ENCODE measurements at regions not wholly inside any gene's neighbourhood (a gene's known extent, or its start where the extent isn't known, plus 50 kb on each side); places are given as distances from the start of the nearest gene placed in this dataset.

GRCh38 chr11:119789766-119790407 is 60.9 kb upstream of the NECTIN1 start:
- H3K4me1 Mint-ChIP-seq = no peaks in the 10 kb centered on the region
- H3K9me3 Mint-ChIP-seq = no peaks in the 10 kb centered on the region
- H3K27me3 Mint-ChIP-seq = peaks cover 48% of the 10 kb centered on the region
- no peak overlapping the region for H3K27ac Mint-ChIP-seq
- H3K4me3 Mint-ChIP-seq = no peak overlapping the region
- no peaks in the 10 kb centered on the region for H3K36me3 Mint-ChIP-seq
- ATAC-seq = no peak

GRCh38 chr11:119788911-119789560 is 60.0 kb upstream of the NECTIN1 start:
- Mint-ChIP-seq H3K36me3 (no peaks in the 10 kb centered on the region), H3K4me1 (no peaks in the 10 kb centered on the region), H3K4me3 (no peak overlapping the region), H3K9me3 (no peaks in the 10 kb centered on the region), H3K27ac (no peak overlapping the region), H3K27me3 (peaks cover 41% of the 10 kb centered on the region)
- no peak for ATAC-seq

- Mint-ChIP-seq H3K9me3 (no peaks in the 10 kb centered on the region), H3K27ac (no peak overlapping the region), H3K4me1 (no peaks in the 10 kb centered on the region), H3K36me3 (no peaks in the 10 kb centered on the region), H3K27me3 (peaks cover 40% of the 10 kb centered on the region), H3K4me3 (no peak overlapping the region)
- no peak for ATAC-seq
Observed at GRCh38 chr11:119788096-119788883, 59.3 kb upstream of the NECTIN1 start.

GRCh38 chr11:119787074-119787461 is 58.1 kb upstream of the NECTIN1 start:
- Mint-ChIP-seq H3K4me3 (no peak overlapping the region), H3K27me3 (peaks cover 43% of the 10 kb centered on the region), H3K9me3 (no peaks in the 10 kb centered on the region), H3K4me1 (no peaks in the 10 kb centered on the region), H3K36me3 (no peaks in the 10 kb centered on the region), H3K27ac (no peak overlapping the region)
- ATAC-seq = no peak

GRCh38 chr11:119786431-119787073 is 57.6 kb upstream of the NECTIN1 start:
- H3K27me3 Mint-ChIP-seq = peaks cover 48% of the 10 kb centered on the region

GRCh38 chr11:119785131-119785530 is 56.1 kb upstream of the NECTIN1 start:
- Mint-ChIP-seq H3K27ac (no peak overlapping the region), H3K36me3 (no peaks in the 10 kb centered on the region), H3K4me3 (no peak overlapping the region), H3K9me3 (no peaks in the 10 kb centered on the region), H3K4me1 (no peaks in the 10 kb centered on the region), H3K27me3 (peaks cover 60% of the 10 kb centered on the region)
- ATAC-seq = no peak

More at GRCh38 chr11:119786431-119787073, 57.6 kb upstream of the NECTIN1 start:
- Mint-ChIP-seq H3K4me3 (no peak overlapping the region), H3K27ac (no peak overlapping the region), H3K36me3 (no peaks in the 10 kb centered on the region), H3K4me1 (no peaks in the 10 kb centered on the region), H3K9me3 (no peaks in the 10 kb centered on the region)
- no peak for ATAC-seq

- H3K9me3 Mint-ChIP-seq = no peaks in the 10 kb centered on the region
- no peak overlapping the region for H3K27ac Mint-ChIP-seq
- no peak for ATAC-seq
- no peaks in the 10 kb centered on the region for H3K36me3 Mint-ChIP-seq
- no peak overlapping the region for H3K4me3 Mint-ChIP-seq
- no peaks in the 10 kb centered on the region for H3K4me1 Mint-ChIP-seq
- peaks cover 61% of the 10 kb centered on the region for H3K27me3 Mint-ChIP-seq
Observed at GRCh38 chr11:119784421-119784820, 55.4 kb upstream of the NECTIN1 start.

GRCh38 chr11:119783466-119784400 is 54.7 kb upstream of the NECTIN1 start:
- Mint-ChIP-seq H3K9me3 (no peaks in the 10 kb centered on the region), H3K4me3 (no peak overlapping the region), H3K4me1 (no peaks in the 10 kb centered on the region), H3K36me3 (no peaks in the 10 kb centered on the region), H3K27me3 (peaks cover 55% of the 10 kb centered on the region), H3K27ac (no peak overlapping the region)
- no peak for ATAC-seq

- Mint-ChIP-seq H3K36me3 (no peaks in the 10 kb centered on the region), H3K27me3 (peaks cover 44% of the 10 kb centered on the region), H3K27ac (no peak overlapping the region), H3K4me3 (no peak overlapping the region), H3K4me1 (no peaks in the 10 kb centered on the region), H3K9me3 (no peaks in the 10 kb centered on the region)
- ATAC-seq = no peak
Observed at GRCh38 chr11:119782739-119783072, 53.7 kb upstream of the NECTIN1 start.

GRCh38 chr11:119782006-119782738 is 53.2 kb upstream of the NECTIN1 start:
- Mint-ChIP-seq H3K4me3 (no peak overlapping the region), H3K9me3 (no peaks in the 10 kb centered on the region), H3K4me1 (no peaks in the 10 kb centered on the region), H3K27ac (no peak overlapping the region), H3K27me3 (peaks cover 43% of the 10 kb centered on the region), H3K36me3 (no peaks in the 10 kb centered on the region)
- no peak for ATAC-seq

GRCh38 chr11:119780222-119780953 is 51.4 kb upstream of the NECTIN1 start:
- no peak overlapping the region for H3K27ac Mint-ChIP-seq

GRCh38 chr11:119779195-119780071 is 50.4 kb upstream of the NECTIN1 start:
- Mint-ChIP-seq H3K4me1 (no peaks in the 10 kb centered on the region), H3K27me3 (peaks cover 45% of the 10 kb centered on the region), H3K4me3 (no peak overlapping the region), H3K9me3 (no peaks in the 10 kb centered on the region), H3K36me3 (no peaks in the 10 kb centered on the region), H3K27ac (no peak overlapping the region)
- no peak for ATAC-seq

More at GRCh38 chr11:119780222-119780953, 51.4 kb upstream of the NECTIN1 start:
- no peaks in the 10 kb centered on the region for H3K4me1 Mint-ChIP-seq
- no peaks in the 10 kb centered on the region for H3K36me3 Mint-ChIP-seq
- H3K4me3 Mint-ChIP-seq = no peak overlapping the region
- ATAC-seq = no peak
- H3K27me3 Mint-ChIP-seq = peaks cover 45% of the 10 kb centered on the region
- no peaks in the 10 kb centered on the region for H3K9me3 Mint-ChIP-seq

Data from stimulated activated memory B cell treated with anti-CD40 and anti-IgM and Interleukin-4, amounts not matched to agents 10 μg/mL and 1 μg/mL and 100 μg/mL, for 72 hours (primary cell).